ENCODE measurements at regions not wholly inside any gene's neighbourhood (a gene's known extent, or its start where the extent isn't known, plus 50 kb on each side); places are given as distances from the start of the nearest gene placed in this dataset.

GRCh38 chr7:41875513-41875912 is 172.6 kb upstream of the INHBA start:
- CTCF ChIA-PET: no interaction called here
- Histone ChIP-seq H4K20me1 (ENCODE audit: insufficient read depth) (no peaks in the 10 kb centered on the region), H3K27ac (ENCODE audit: low read depth, low read length) (no peak overlapping the region), H3K36me3 (ENCODE audit: control insufficient read depth in 1 of 2, insufficient read depth in 2 of 2, low read length in 2 of 2) (no peaks in the 10 kb centered on the region), H3K4me3 (replicated peaks in 1 of 2; ENCODE audit: low read depth in 1 of 2, low read length in 2 of 2) (no peak overlapping the region), H3K9me2 (ENCODE audit: insufficient read depth) (no peaks in the 10 kb centered on the region), H3K4me2 (ENCODE audit: low read length) (no peak overlapping the region), H3K27me3 (ENCODE audit: insufficient read depth, low read length) (0 out of 2 replicates have a peak, but pooled peaks cover 6% of the 10 kb centered on the region), H3K79me2 (ENCODE audit: insufficient read depth, low read length) (no peaks in the 10 kb centered on the region), H3K4me1 (ENCODE audit: control insufficient read depth in 1 of 2, insufficient read depth in 2 of 2, low read length in 2 of 2) (no peaks in the 10 kb centered on the region), H3K9ac (ENCODE audit: low read length) (no peak overlapping the region), H3K9me3 (ENCODE audit: control insufficient read depth in 1 of 2, insufficient read depth in 1 of 2, low read depth in 1 of 2, low read length in 2 of 2) (no peaks in the 10 kb centered on the region), H2AFZ (ENCODE audit: low read depth, low read length, poor library complexity, severe bottlenecking) (no peak overlapping the region)
- intact Hi-C loops (cut with micrococcal nuclease): no loop called here
- ATAC-seq: no peak
- POLR2A ChIA-PET: no interaction called here
- no TSS peak for BruUV-seq (replicated peaks)
- DNase-seq (ENCODE audit: low read depth, low spot score): no peak
- RAD21 ChIA-PET (ENCODE audit: low non-redundant PET in 1 of 2, low total read pairs in 2 of 2, uncharacterized antibody in 2 of 2, unreplicated experiment in 2 of 2): no interaction called here
- TF ChIP-seq YY1 (IDR thresholded peaks at IDR 0.05; ENCODE audit: extremely low read depth, insufficient replicate concordance, low read depth, low read length) (no peak), EZH2 (IDR thresholded peaks at IDR 0.05) (no peak), TCF7L2 (IDR thresholded peaks at IDR 0.05; ENCODE audit: borderline replicate concordance, extremely low read depth, insufficient read depth, insufficient read length) (no peak), ZNF274 (IDR thresholded peaks at IDR 0.05; ENCODE audit: low read depth, low read length) (no peak)

DNA sequence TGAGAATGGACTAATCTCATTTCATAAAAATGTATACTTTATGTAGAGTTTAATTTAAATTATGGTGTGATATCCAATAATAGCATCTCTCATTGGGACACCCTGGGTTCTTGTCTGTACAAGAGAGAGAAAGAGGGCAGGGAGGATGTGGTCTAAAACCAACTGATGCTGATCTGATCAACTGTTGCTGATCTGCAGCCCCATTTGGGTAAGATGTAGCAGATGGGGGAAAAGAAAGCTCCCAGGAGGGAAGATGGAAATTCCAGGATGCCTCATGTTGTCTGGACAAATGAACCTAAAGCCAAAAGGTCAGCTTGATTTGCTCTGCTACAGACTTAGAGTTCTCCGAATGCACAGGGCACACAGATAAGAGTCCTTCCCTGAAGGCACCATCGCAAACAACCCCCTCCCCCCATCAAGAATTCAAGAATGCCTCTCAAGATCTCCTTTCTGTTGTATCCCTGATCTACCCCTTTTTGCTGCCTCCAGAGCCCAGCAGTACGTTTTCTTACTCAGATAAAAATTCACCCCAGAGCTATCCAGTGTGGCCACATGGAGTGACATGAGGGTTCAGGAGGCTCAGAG is 171.4 kb upstream of the INHBA start:
- Histone ChIP-seq H3K27ac (ENCODE audit: low read depth, low read length) (no peak overlapping the region), H2AFZ (ENCODE audit: low read depth, low read length, poor library complexity, severe bottlenecking) (no peak overlapping the region), H3K9ac (ENCODE audit: low read length) (no peak overlapping the region), H3K4me1 (ENCODE audit: control insufficient read depth in 1 of 2, insufficient read depth in 2 of 2, low read length in 2 of 2) (no peaks in the 10 kb centered on the region), H3K4me3 (replicated peaks in 1 of 2; ENCODE audit: low read depth in 1 of 2, low read length in 2 of 2) (no peak overlapping the region), H3K9me3 (ENCODE audit: control insufficient read depth in 1 of 2, insufficient read depth in 1 of 2, low read depth in 1 of 2, low read length in 2 of 2) (no peaks in the 10 kb centered on the region), H3K4me2 (ENCODE audit: low read length) (no peak overlapping the region), H3K79me2 (ENCODE audit: insufficient read depth, low read length) (no peaks in the 10 kb centered on the region), H3K36me3 (ENCODE audit: control insufficient read depth in 1 of 2, insufficient read depth in 2 of 2, low read length in 2 of 2) (no peaks in the 10 kb centered on the region), H3K27me3 (ENCODE audit: insufficient read depth, low read length) (0 out of 2 replicates have a peak, but pooled peaks cover 6% of the 10 kb centered on the region), H4K20me1 (ENCODE audit: insufficient read depth) (no peaks in the 10 kb centered on the region), H3K9me2 (ENCODE audit: insufficient read depth) (no peaks in the 10 kb centered on the region)
- no peak for TF ChIP-seq YY1 (IDR thresholded peaks at IDR 0.05; ENCODE audit: extremely low read depth, insufficient replicate concordance, low read depth, low read length)
- TF ChIP-seq ELF1 (IDR thresholded peaks at IDR 0.05; ENCODE audit: borderline replicate concordance, low read depth): no peak
- TF ChIP-seq, protein P1, sequence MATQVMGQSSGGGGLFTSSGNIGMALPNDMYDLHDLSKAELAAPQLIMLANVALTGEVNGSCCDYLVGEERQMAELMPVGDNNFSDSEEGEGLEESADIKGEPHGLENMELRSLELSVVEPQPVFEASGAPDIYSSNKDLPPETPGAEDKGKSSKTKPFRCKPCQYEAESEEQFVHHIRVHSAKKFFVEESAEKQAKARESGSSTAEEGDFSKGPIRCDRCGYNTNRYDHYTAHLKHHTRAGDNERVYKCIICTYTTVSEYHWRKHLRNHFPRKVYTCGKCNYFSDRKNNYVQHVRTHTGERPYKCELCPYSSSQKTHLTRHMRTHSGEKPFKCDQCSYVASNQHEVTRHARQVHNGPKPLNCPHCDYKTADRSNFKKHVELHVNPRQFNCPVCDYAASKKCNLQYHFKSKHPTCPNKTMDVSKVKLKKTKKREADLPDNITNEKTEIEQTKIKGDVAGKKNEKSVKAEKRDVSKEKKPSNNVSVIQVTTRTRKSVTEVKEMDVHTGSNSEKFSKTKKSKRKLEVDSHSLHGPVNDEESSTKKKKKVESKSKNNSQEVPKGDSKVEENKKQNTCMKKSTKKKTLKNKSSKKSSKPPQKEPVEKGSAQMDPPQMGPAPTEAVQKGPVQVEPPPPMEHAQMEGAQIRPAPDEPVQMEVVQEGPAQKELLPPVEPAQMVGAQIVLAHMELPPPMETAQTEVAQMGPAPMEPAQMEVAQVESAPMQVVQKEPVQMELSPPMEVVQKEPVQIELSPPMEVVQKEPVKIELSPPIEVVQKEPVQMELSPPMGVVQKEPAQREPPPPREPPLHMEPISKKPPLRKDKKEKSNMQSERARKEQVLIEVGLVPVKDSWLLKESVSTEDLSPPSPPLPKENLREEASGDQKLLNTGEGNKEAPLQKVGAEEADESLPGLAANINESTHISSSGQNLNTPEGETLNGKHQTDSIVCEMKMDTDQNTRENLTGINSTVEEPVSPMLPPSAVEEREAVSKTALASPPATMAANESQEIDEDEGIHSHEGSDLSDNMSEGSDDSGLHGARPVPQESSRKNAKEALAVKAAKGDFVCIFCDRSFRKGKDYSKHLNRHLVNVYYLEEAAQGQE (IDR thresholded peaks at IDR 0.05; ENCODE audit: low read depth): no peak
- TF ChIP-seq JUND (IDR thresholded peaks at IDR 0.05): no peak
- no peak for TF ChIP-seq FOSL1 (IDR thresholded peaks at IDR 0.05; ENCODE audit: low read depth)
- no peak for TF ChIP-seq TCF7L2 (IDR thresholded peaks at IDR 0.05; ENCODE audit: borderline replicate concordance, extremely low read depth, insufficient read depth, insufficient read length)
- TF ChIP-seq EZH2 (IDR thresholded peaks at IDR 0.05): no peak
- TF ChIP-seq POLR2AphosphoS5 (IDR thresholded peaks at IDR 0.05; ENCODE audit: low read depth, low read length): no peak
- CTCF ChIA-PET: no interaction called here
- RAD21 ChIA-PET (ENCODE audit: low non-redundant PET in 1 of 2, low total read pairs in 2 of 2, uncharacterized antibody in 2 of 2, unreplicated experiment in 2 of 2): no interaction called here
- ATAC-seq (no peak), DNase-seq (ENCODE audit: low read depth, low spot score) (no peak)
- POLR2A ChIA-PET: no interaction called here
- intact Hi-C loops (cut with micrococcal nuclease): no loop called here
- no TSS peak for BruUV-seq (replicated peaks)
